GM12891 (cell line): ENCODE measurements at regions not wholly inside any gene's neighbourhood (a gene's known extent, or its start where the extent isn't known, plus 50 kb on each side); places are given as distances from the start of the nearest gene placed in this dataset.

Source experiments
- DNase-seq: peaks from one replicate; pipeline ENCODE4 v3.0.0; 2011; ENCODE audit warnings: low spot score; ENCODE audit not compliant: insufficient read length
- FAIRE-seq: peaks from 2 replicates; lab custom pipeline; 2011; peaks lifted over from hg19 to GRCh38; lab: Jason Lieb, UNC
- PAX5 ChIP-seq: IDR thresholded peaks from 2 replicates; pipeline ENCODE4 v1.6.1; 2011; ENCODE audit warnings: low read length, moderate library complexity, mild to moderate bottlenecking; ENCODE audit not compliant: insufficient read depth, severe bottlenecking
- POLR2A ChIP-seq: IDR thresholded peaks from 2 replicates; pipeline ENCODE4 v1.6.1; 2011; ENCODE audit warnings: low read depth, low read length, control low read depth
- POLR2AphosphoS5 ChIP-seq: IDR thresholded peaks from 2 replicates; pipeline ENCODE4 v1.6.1; 2011; ENCODE audit warnings: low read depth, low read length, control low read depth
- POU2F2 ChIP-seq: IDR thresholded peaks from 2 replicates; pipeline ENCODE4 v1.6.1; 2011; ENCODE audit warnings: low read depth, mild to moderate bottlenecking, control low read depth, low read length, moderate library complexity
- SPI1 ChIP-seq: IDR thresholded peaks from 2 replicates; pipeline ENCODE4 v1.6.1; 2011; ENCODE audit warnings: low read depth, low read length, control low read depth
- TAF1 ChIP-seq: IDR thresholded peaks from 2 replicates; pipeline ENCODE4 v1.6.1; 2011; ENCODE audit warnings: low read depth, low read length, control low read depth

GRCh38 chr5:85049020-85049419, 664.3 kb upstream of the EDIL3 start:
- DNase-seq, result no peak
- no peak for FAIRE-seq
- TF ChIP-seq TAF1, result no peak
- TF ChIP-seq POU2F2, result no peak
- no peak for TF ChIP-seq POLR2AphosphoS5
- no peak for TF ChIP-seq PAX5
- TF ChIP-seq SPI1, result no peak
- TF ChIP-seq POLR2A, result no peak

- FAIRE-seq (no peak), DNase-seq (no peak)
- TF ChIP-seq POLR2AphosphoS5 (no peak), SPI1 (no peak), POLR2A (no peak), TAF1 (no peak), POU2F2 (no peak), PAX5 (no peak)
Observed at GRCh38 chr5:85052826-85053225, 668.1 kb upstream of the EDIL3 start.

DNA sequence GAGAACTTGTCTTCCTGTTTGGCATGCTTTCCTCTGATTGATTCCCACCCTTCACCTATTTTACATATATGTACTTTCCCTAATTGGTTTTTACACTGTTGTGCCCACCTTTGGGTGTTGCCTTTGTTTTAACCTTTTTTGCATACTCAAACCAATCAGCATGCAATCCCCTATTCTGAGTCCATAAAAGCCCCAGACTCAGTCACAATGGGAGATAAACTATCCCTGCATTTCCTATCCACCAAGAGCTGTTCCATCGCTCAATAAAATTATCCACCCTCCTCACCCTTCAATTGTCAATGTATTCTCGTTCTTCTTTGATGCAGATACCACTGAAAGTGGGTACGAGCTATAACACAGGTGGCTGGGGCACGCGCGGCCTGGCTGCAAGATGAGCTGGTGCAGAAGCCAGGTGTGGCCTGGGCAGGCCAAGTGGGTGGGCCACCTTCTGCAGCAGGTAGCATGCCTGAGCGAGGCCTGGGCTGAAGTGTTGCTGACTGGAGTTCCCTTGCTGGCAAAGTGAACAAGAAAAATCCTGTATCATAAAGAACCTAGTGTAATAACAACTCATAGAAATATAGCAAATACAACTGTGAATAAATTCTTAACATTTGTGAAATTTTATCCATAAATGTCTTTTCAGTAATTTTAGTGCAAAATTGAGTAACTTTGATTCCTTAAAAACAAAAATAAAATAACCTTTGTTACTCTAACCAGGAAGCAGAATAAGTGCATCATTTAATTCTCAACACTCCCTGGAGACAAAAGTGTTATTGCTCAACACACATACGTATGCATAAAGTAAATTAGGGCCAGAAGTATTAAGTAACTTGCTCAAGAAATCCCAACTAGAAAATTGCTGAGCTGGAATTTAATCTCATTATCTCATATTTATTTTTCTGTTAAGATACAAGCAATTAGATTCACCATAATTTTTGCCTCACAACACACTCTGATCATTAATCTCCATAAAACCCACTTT, 685.3 kb upstream of the EDIL3 start:
- TF ChIP-seq POLR2A, result no peak
- no peak for TF ChIP-seq SPI1
- no peak for TF ChIP-seq POU2F2
- TF ChIP-seq PAX5, result no peak
- TF ChIP-seq TAF1, result no peak
- no peak for TF ChIP-seq POLR2AphosphoS5
- DNase-seq, result no peak
- FAIRE-seq, result no peak

DNA sequence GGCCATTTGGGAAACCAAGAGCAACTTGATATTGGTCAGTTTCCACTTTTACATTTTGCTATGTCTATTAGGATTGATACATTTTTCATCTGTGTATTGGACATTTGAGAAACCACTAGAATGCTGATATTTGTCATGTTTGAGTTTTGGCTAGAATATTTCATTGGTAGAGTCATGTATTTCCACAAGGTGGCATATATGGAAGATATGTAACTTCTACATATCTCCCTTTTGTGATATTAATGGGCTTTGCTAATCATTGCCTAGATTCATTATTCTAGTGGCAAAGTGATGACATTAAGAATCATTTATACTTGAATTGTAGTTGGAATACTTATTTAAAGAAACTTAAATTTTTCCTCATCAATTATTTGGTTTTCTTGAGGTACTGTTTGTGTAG, 692.9 kb upstream of the EDIL3 start:
- DNase-seq, result no peak
- TF ChIP-seq SPI1, result no peak
- TF ChIP-seq POLR2A, result no peak
- TF ChIP-seq POLR2AphosphoS5, result no peak
- no peak for TF ChIP-seq PAX5
- no peak for TF ChIP-seq POU2F2
- no peak for FAIRE-seq

GRCh38 chr5:85096421-85096820, 711.7 kb upstream of the EDIL3 start:
- no peak for TF ChIP-seq TAF1
- TF ChIP-seq POLR2AphosphoS5, result no peak
- TF ChIP-seq SPI1, result no peak
- TF ChIP-seq POU2F2, result no peak
- no peak for TF ChIP-seq PAX5
- no peak for TF ChIP-seq POLR2A
- FAIRE-seq (no peak), DNase-seq (no peak)

GRCh38 chr5:85108471-85108870, 723.8 kb upstream of the EDIL3 start:
- FAIRE-seq, result no peak
- no peak for DNase-seq
- TF ChIP-seq POLR2A (no peak), POLR2AphosphoS5 (no peak), POU2F2 (no peak), SPI1 (no peak), TAF1 (no peak), PAX5 (no peak)

DNA sequence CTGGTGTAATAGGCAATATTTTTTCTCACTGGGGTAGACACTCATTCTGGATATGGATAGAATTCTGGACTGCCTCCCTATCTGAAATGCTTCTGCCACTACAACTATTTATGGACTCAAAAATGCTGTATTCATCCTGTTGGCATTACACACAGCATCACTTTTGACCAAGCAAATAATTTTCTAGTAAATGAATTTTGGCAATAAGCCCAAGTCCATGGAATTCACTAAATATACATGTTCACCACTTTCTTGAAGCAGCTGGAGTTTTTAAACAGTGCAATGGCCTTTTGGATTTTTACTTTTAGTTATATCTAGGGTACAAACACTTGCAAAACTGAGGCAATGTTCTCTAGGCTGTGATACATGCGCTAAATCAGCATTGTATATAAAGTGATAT, 724.9 kb upstream of the EDIL3 start:
- no peak for FAIRE-seq
- no peak for DNase-seq
- TF ChIP-seq POU2F2 (no peak), TAF1 (no peak), POLR2AphosphoS5 (no peak), PAX5 (no peak), POLR2A (no peak)

GRCh38 chr5:85132269-85132668, 747.6 kb upstream of the EDIL3 start:
- TF ChIP-seq TAF1 (no peak), SPI1 (no peak), POLR2A (no peak), POLR2AphosphoS5 (no peak), POU2F2 (no peak), PAX5 (no peak)
- DNase-seq (no peak), FAIRE-seq (no peak)

GRCh38 chr5:85140471-85140870, 755.8 kb upstream of the EDIL3 start:
- FAIRE-seq (no peak), DNase-seq (no peak)
- TF ChIP-seq POLR2A (no peak), TAF1 (no peak), POU2F2 (no peak), POLR2AphosphoS5 (no peak), SPI1 (no peak), PAX5 (no peak)

GRCh38 chr5:85143138-85143537, 758.5 kb upstream of the EDIL3 start:
- no peak for FAIRE-seq
- TF ChIP-seq POLR2AphosphoS5 (no peak), TAF1 (no peak), PAX5 (no peak), POU2F2 (no peak), POLR2A (no peak)
- no peak for DNase-seq

DNA sequence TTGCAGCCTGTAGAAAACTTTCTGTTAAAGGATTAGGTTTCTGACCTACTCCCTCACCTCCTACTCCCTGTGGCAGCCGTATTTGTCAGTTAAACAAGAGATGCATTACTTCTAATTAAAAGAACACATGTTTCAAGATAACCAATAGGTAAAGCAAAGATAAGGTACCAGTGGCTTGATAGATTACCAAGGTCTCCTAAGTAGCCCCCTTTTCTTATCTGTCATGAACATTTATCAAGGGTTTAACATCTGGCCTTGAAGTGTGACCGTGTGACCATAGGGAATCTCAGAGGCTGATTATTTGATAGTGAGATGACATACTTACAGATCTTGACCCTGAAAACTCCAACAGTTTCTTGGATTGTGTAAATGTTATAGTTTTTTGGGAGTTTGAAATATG, 764.0 kb upstream of the EDIL3 start:
- FAIRE-seq, result no peak
- TF ChIP-seq TAF1, result no peak
- TF ChIP-seq POLR2A, result no peak
- no peak for TF ChIP-seq PAX5
- no peak for TF ChIP-seq POU2F2
- no peak for TF ChIP-seq POLR2AphosphoS5
- no peak for TF ChIP-seq SPI1
- DNase-seq, result no peak
